Activated T-cell treated with anti-CD3 and anti-CD28 coated beads, Interleukin-2, amount 50 U/mL, for 24 hours (primary cell): ENCODE measurements at regions not wholly inside any gene's neighbourhood (a gene's known extent, or its start where the extent isn't known, plus 50 kb on each side); places are given as distances from the start of the nearest gene placed in this dataset.
A peak's percentile ranks its signal among the peaks of the same experiment; 100 is the strongest.

Source experiments
- DNase-seq: peaks from one replicate; pipeline ENCODE4 v3.0.0-alpha.2; 2020
- H3K27ac Mint-ChIP-seq: 2 replicates; pipeline ENCODE4 v1.8.0; 2020; ENCODE audit warnings: mild to moderate bottlenecking, mixed read lengths
- H3K27me3 Mint-ChIP-seq: 2 replicates; pipeline ENCODE4 v1.8.0; 2020; ENCODE audit warnings: mixed read lengths
- H3K36me3 Mint-ChIP-seq: 2 replicates; pipeline ENCODE4 v1.8.0; 2020; ENCODE audit warnings: low read depth, mixed read lengths
- H3K4me1 Mint-ChIP-seq: 2 replicates; pipeline ENCODE4 v1.8.0; 2020; ENCODE audit warnings: low read depth, mixed read lengths
- H3K4me3 Mint-ChIP-seq: 2 replicates; pipeline ENCODE4 v1.8.0; 2020; ENCODE audit warnings: mild to moderate bottlenecking, moderate library complexity, mixed read lengths
- H3K9me3 Mint-ChIP-seq: 2 replicates; pipeline ENCODE4 v1.8.0; 2020; ENCODE audit warnings: mixed read lengths

- no peaks in the 10 kb centered on the region for H3K4me1 Mint-ChIP-seq
- H3K36me3 Mint-ChIP-seq: no peaks in the 10 kb centered on the region
- no peaks in the 10 kb centered on the region for H3K9me3 Mint-ChIP-seq
Observed at GRCh38 chr2:59046401-59047372, 805.6 kb upstream of the FANCL start.

GRCh38 chr2:59044736-59045135 is 803.6 kb upstream of the FANCL start:
- no peak overlapping the region for H3K27ac Mint-ChIP-seq
- H3K36me3 Mint-ChIP-seq: no peaks in the 10 kb centered on the region
- H3K4me1 Mint-ChIP-seq: no peaks in the 10 kb centered on the region
- H3K4me3 Mint-ChIP-seq: no peak overlapping the region
- H3K27me3 Mint-ChIP-seq: no peaks in the 10 kb centered on the region
- no peak for DNase-seq
- no peaks in the 10 kb centered on the region for H3K9me3 Mint-ChIP-seq

More at GRCh38 chr2:59046401-59047372, 805.6 kb upstream of the FANCL start:
- Mint-ChIP-seq H3K27me3 (no peaks in the 10 kb centered on the region), H3K4me3 (no peak overlapping the region), H3K27ac (no peak overlapping the region)
- DNase-seq: no peak

- no peaks in the 10 kb centered on the region for H3K36me3 Mint-ChIP-seq
- H3K4me1 Mint-ChIP-seq: no peaks in the 10 kb centered on the region
- H3K9me3 Mint-ChIP-seq: no peaks in the 10 kb centered on the region
- no peak overlapping the region for H3K4me3 Mint-ChIP-seq
- H3K27ac Mint-ChIP-seq: no peak overlapping the region
- no peak for DNase-seq
- no peaks in the 10 kb centered on the region for H3K27me3 Mint-ChIP-seq
Observed at GRCh38 chr2:59041139-59041538, 800.0 kb upstream of the FANCL start.

- Mint-ChIP-seq H3K27ac (no peak overlapping the region), H3K36me3 (no peaks in the 10 kb centered on the region), H3K27me3 (no peaks in the 10 kb centered on the region), H3K9me3 (no peaks in the 10 kb centered on the region), H3K4me1 (no peaks in the 10 kb centered on the region), H3K4me3 (no peak overlapping the region)
- no peak for DNase-seq
Observed at GRCh38 chr2:59034837-59035236, 793.7 kb upstream of the FANCL start.

GRCh38 chr2:59034106-59034505 is 793.0 kb upstream of the FANCL start:
- Mint-ChIP-seq H3K4me3 (no peak overlapping the region), H3K4me1 (no peaks in the 10 kb centered on the region), H3K27ac (no peak overlapping the region), H3K36me3 (no peaks in the 10 kb centered on the region), H3K9me3 (no peaks in the 10 kb centered on the region), H3K27me3 (no peaks in the 10 kb centered on the region)
- DNase-seq: no peak

- Mint-ChIP-seq H3K4me3 (no peak overlapping the region), H3K9me3 (no peaks in the 10 kb centered on the region), H3K36me3 (no peaks in the 10 kb centered on the region), H3K27me3 (no peaks in the 10 kb centered on the region), H3K27ac (no peak overlapping the region), H3K4me1 (no peaks in the 10 kb centered on the region)
- no peak for DNase-seq
Observed at GRCh38 chr2:59033661-59034060, 792.5 kb upstream of the FANCL start.

GRCh38 chr2:59032499-59032898 is 791.4 kb upstream of the FANCL start:
- Mint-ChIP-seq H3K4me1 (no peaks in the 10 kb centered on the region), H3K27ac (no peak overlapping the region), H3K9me3 (no peaks in the 10 kb centered on the region), H3K27me3 (no peaks in the 10 kb centered on the region), H3K4me3 (no peak overlapping the region), H3K36me3 (no peaks in the 10 kb centered on the region)
- no peak for DNase-seq

- Mint-ChIP-seq H3K27me3 (no peaks in the 10 kb centered on the region), H3K9me3 (no peaks in the 10 kb centered on the region), H3K36me3 (no peaks in the 10 kb centered on the region), H3K27ac (no peak overlapping the region), H3K4me3 (no peak overlapping the region), H3K4me1 (no peaks in the 10 kb centered on the region)
- DNase-seq: no peak
Observed at GRCh38 chr2:59029058-59029457, 787.9 kb upstream of the FANCL start.

GRCh38 chr2:59027320-59027719 is 786.2 kb upstream of the FANCL start:
- H3K4me1 Mint-ChIP-seq: no peaks in the 10 kb centered on the region
- no peaks in the 10 kb centered on the region for H3K9me3 Mint-ChIP-seq
- H3K36me3 Mint-ChIP-seq: no peaks in the 10 kb centered on the region
- H3K27ac Mint-ChIP-seq: no peak overlapping the region
- no peak for DNase-seq
- no peaks in the 10 kb centered on the region for H3K27me3 Mint-ChIP-seq
- H3K4me3 Mint-ChIP-seq: no peak overlapping the region

GRCh38 chr2:59025157-59025757 is 784.1 kb upstream of the FANCL start:
- H3K27me3 Mint-ChIP-seq: no peaks in the 10 kb centered on the region
- H3K9me3 Mint-ChIP-seq: no peaks in the 10 kb centered on the region
- DNase-seq: peak; percentile 34
- H3K4me3 Mint-ChIP-seq: no peak overlapping the region
- no peaks in the 10 kb centered on the region for H3K4me1 Mint-ChIP-seq
- H3K36me3 Mint-ChIP-seq: no peaks in the 10 kb centered on the region
- no peak overlapping the region for H3K27ac Mint-ChIP-seq

GRCh38 chr2:59021786-59022185 is 780.7 kb upstream of the FANCL start:
- Mint-ChIP-seq H3K27ac (no peak overlapping the region), H3K9me3 (no peaks in the 10 kb centered on the region)
- no peak for DNase-seq

GRCh38 chr2:59019566-59020159 is 778.5 kb upstream of the FANCL start:
- no peaks in the 10 kb centered on the region for H3K4me1 Mint-ChIP-seq
- no peak overlapping the region for H3K4me3 Mint-ChIP-seq
- H3K36me3 Mint-ChIP-seq: no peaks in the 10 kb centered on the region
- H3K9me3 Mint-ChIP-seq: no peaks in the 10 kb centered on the region
- DNase-seq: no peak
- no peaks in the 10 kb centered on the region for H3K27me3 Mint-ChIP-seq
- H3K27ac Mint-ChIP-seq: no peak overlapping the region

More at GRCh38 chr2:59021786-59022185, 780.7 kb upstream of the FANCL start:
- H3K4me3 Mint-ChIP-seq: no peak overlapping the region
- no peaks in the 10 kb centered on the region for H3K36me3 Mint-ChIP-seq
- H3K4me1 Mint-ChIP-seq: no peaks in the 10 kb centered on the region
- no peaks in the 10 kb centered on the region for H3K27me3 Mint-ChIP-seq

- Mint-ChIP-seq H3K9me3 (no peaks in the 10 kb centered on the region), H3K36me3 (no peaks in the 10 kb centered on the region), H3K27me3 (no peaks in the 10 kb centered on the region), H3K27ac (no peak overlapping the region), H3K4me3 (no peak overlapping the region), H3K4me1 (no peaks in the 10 kb centered on the region)
- no peak for DNase-seq
Observed at GRCh38 chr2:59018737-59019136, 777.6 kb upstream of the FANCL start.

- Mint-ChIP-seq H3K4me3 (no peak overlapping the region), H3K36me3 (no peaks in the 10 kb centered on the region), H3K27me3 (no peaks in the 10 kb centered on the region), H3K4me1 (no peaks in the 10 kb centered on the region), H3K27ac (no peak overlapping the region), H3K9me3 (no peaks in the 10 kb centered on the region)
- DNase-seq: no peak
Observed at GRCh38 chr2:59015027-59015426, 773.9 kb upstream of the FANCL start.

- DNase-seq: no peak
- Mint-ChIP-seq H3K4me1 (no peaks in the 10 kb centered on the region), H3K36me3 (no peaks in the 10 kb centered on the region), H3K27ac (no peak overlapping the region), H3K9me3 (no peaks in the 10 kb centered on the region), H3K27me3 (no peaks in the 10 kb centered on the region), H3K4me3 (no peak overlapping the region)
Observed at GRCh38 chr2:59012971-59013370, 771.8 kb upstream of the FANCL start.
